WTC11 (cell line): ENCODE measurements at regions not wholly inside any gene's neighbourhood (a gene's known extent, or its start where the extent isn't known, plus 50 kb on each side); places are given as distances from the start of the nearest gene placed in this dataset.

Source experiments
- ATAC-seq: fragments of 200-7000 bp; cut with Tn5 transposase; 2 replicates; pipeline ENCODE4 v1.10.0; 2021; ENCODE audit warnings: mild to moderate bottlenecking, moderate library complexity
- CTCF ChIA-PET: fragments of 300-600 bp; sonication (Branson Sonifier 250); formaldehyde crosslinking; loops from one replicate; lab custom pipeline; 2021; ENCODE audit warnings: antibody characterized with exemption; lab: Charles Lee
- POLR2A ChIA-PET: fragments of 350-600 bp; sonication (Branson Sonifier 250); formaldehyde crosslinking; loops from one replicate; lab custom pipeline; 2021; ENCODE audit warnings: antibody characterized with exemption; lab: Charles Lee
- DNase-seq: peaks from one replicate; pipeline ENCODE4 v3.0.0; 2021; ENCODE audit warnings: low spot score
- H3K27ac Mint-ChIP-seq: 2 replicates; pipeline ENCODE4 v1.8.0; 2021; ENCODE audit warnings: mixed read lengths
- H3K27me3 Mint-ChIP-seq: 2 replicates; pipeline ENCODE4 v1.8.0; 2021; ENCODE audit warnings: low read depth, mild to moderate bottlenecking, moderate library complexity, mixed read lengths
- H3K36me3 Mint-ChIP-seq: 2 replicates; pipeline ENCODE4 v1.8.0; 2021; ENCODE audit warnings: mixed read lengths
- H3K4me1 Mint-ChIP-seq: 2 replicates; pipeline ENCODE4 v1.8.0; 2022; ENCODE audit warnings: mixed read lengths
- H3K4me3 Mint-ChIP-seq: 2 replicates; pipeline ENCODE4 v1.8.0; 2021; ENCODE audit warnings: mild to moderate bottlenecking, moderate library complexity, mixed read lengths
- H3K9me3 Mint-ChIP-seq: 2 replicates; pipeline ENCODE4 v1.8.0; 2021; ENCODE audit warnings: mixed read lengths
- ATF3 ChIP-seq: sonication (generic); formaldehyde crosslinking; conservative IDR thresholded peaks from 2 replicates; pipeline ENCODE4 v1.8.1; 2022; ENCODE audit warnings: mild to moderate bottlenecking, missing genetic modification reagents
- CREM ChIP-seq: sonication (generic); formaldehyde crosslinking; IDR thresholded peaks from 2 replicates; pipeline ENCODE4 v1.8.1; 2022; ENCODE audit warnings: mild to moderate bottlenecking, missing genetic modification reagents, moderate library complexity
- ELF4 ChIP-seq: sonication (generic); formaldehyde crosslinking; IDR thresholded peaks from 2 replicates; pipeline ENCODE4 v1.8.1; 2022; ENCODE audit warnings: low read depth, mild to moderate bottlenecking, moderate library complexity, missing genetic modification reagents
- ETV6 ChIP-seq: sonication (generic); formaldehyde crosslinking; IDR thresholded peaks from 2 replicates; pipeline ENCODE4 v1.8.1; 2022; ENCODE audit warnings: mild to moderate bottlenecking, missing genetic modification reagents
- FOXP4 ChIP-seq: sonication (generic); formaldehyde crosslinking; IDR thresholded peaks from 2 replicates; pipeline ENCODE4 v1.8.0; 2022; ENCODE audit warnings: mild to moderate bottlenecking, missing genetic modification reagents
- GRHL2 ChIP-seq: fragments of 250-450 bp; sonication (Bioruptor Pico); IDR thresholded peaks from 2 replicates; pipeline ENCODE4 v1.8.0; 2022; ENCODE audit warnings: mild to moderate bottlenecking, moderate library complexity; ENCODE audit not compliant: insufficient replicate concordance, severe bottlenecking
- HMGXB4 ChIP-seq: sonication (generic); formaldehyde crosslinking; IDR thresholded peaks from 2 replicates; pipeline ENCODE4 v1.8.1; 2023; ENCODE audit warnings: mild to moderate bottlenecking, moderate library complexity, missing genetic modification reagents
- MYBL2 ChIP-seq: sonication (generic); formaldehyde crosslinking; IDR thresholded peaks from 2 replicates; pipeline ENCODE4 v1.8.1; 2023; ENCODE audit warnings: mild to moderate bottlenecking, moderate library complexity, missing genetic modification reagents
- OVOL2 ChIP-seq: fragments of 250-450 bp; sonication (Bioruptor Pico); IDR thresholded peaks from 2 replicates; pipeline ENCODE4 v1.9.0; 2021; ENCODE audit warnings: mild to moderate bottlenecking, borderline replicate concordance
- RELA ChIP-seq: sonication (generic); formaldehyde crosslinking; IDR thresholded peaks from 2 replicates; pipeline ENCODE4 v1.8.1; 2022; ENCODE audit warnings: missing genetic modification reagents, mild to moderate bottlenecking, borderline replicate concordance
- SMAD3 ChIP-seq: sonication (generic); formaldehyde crosslinking; IDR thresholded peaks from 2 replicates; pipeline ENCODE4 v1.8.0; 2022; ENCODE audit warnings: missing genetic modification reagents, mild to moderate bottlenecking, borderline replicate concordance
- SMAD4 ChIP-seq: sonication (generic); formaldehyde crosslinking; IDR thresholded peaks from 2 replicates; pipeline ENCODE4 v1.8.0; 2022; ENCODE audit warnings: mild to moderate bottlenecking, missing genetic modification reagents
- SP1 ChIP-seq: sonication (generic); formaldehyde crosslinking; conservative IDR thresholded peaks from 2 replicates; pipeline ENCODE4 v1.8.1; 2022; ENCODE audit warnings: missing genetic modification reagents
- STAT6 ChIP-seq: sonication (generic); formaldehyde crosslinking; conservative IDR thresholded peaks from 2 replicates; pipeline ENCODE4 v1.8.1; 2023; ENCODE audit warnings: mild to moderate bottlenecking, low read depth, missing genetic modification reagents, moderate library complexity
- USF1 ChIP-seq: sonication (generic); formaldehyde crosslinking; IDR thresholded peaks from 2 replicates; pipeline ENCODE4 v1.8.0; 2022; ENCODE audit warnings: mild to moderate bottlenecking, missing genetic modification reagents
- USF2 ChIP-seq: sonication (generic); formaldehyde crosslinking; IDR thresholded peaks from 2 replicates; pipeline ENCODE4 v1.8.1; 2023; ENCODE audit warnings: mild to moderate bottlenecking, missing genetic modification reagents, moderate library complexity
- ZNF232 ChIP-seq: sonication (generic); formaldehyde crosslinking; IDR thresholded peaks from 2 replicates; pipeline ENCODE4 v1.8.0; 2022; ENCODE audit warnings: mild to moderate bottlenecking, missing genetic modification reagents
- ZNF396 ChIP-seq: fragments of 250-450 bp; sonication (Bioruptor Pico); IDR thresholded peaks from 2 replicates; pipeline ENCODE4 v1.8.0; 2021; ENCODE audit warnings: mild to moderate bottlenecking, moderate library complexity, borderline replicate concordance
- ZNF512 ChIP-seq: sonication (generic); formaldehyde crosslinking; IDR thresholded peaks from 2 replicates; pipeline ENCODE4 v1.8.1; 2022; ENCODE audit warnings: missing genetic modification reagents, borderline replicate concordance
- ZNF671 ChIP-seq: fragments of 250-450 bp; sonication (Bioruptor Pico); IDR thresholded peaks from 2 replicates; pipeline ENCODE4 v1.8.0; 2021; ENCODE audit warnings: mild to moderate bottlenecking

- TF ChIP-seq OVOL2 (CRISPR knock-in tag) (no peak), ZNF232 (CRISPR knock-in tag) (no peak)
These were observed 62.8 kb downstream of the BOD1L2 start (continued) for GRCh38 chr18:57209713-57210106.

- Mint-ChIP-seq H3K27ac (no peak overlapping the region), H3K9me3 (peaks cover 14% of the 10 kb centered on the region), H3K4me3 (peak overlapping the region; percentile 46), H3K27me3 (peaks cover 12% of the 10 kb centered on the region), H3K36me3 (peaks cover 3% of the 10 kb centered on the region; the same call in 1 of the 2 replicates), H3K4me1 (peaks cover 54% of the 10 kb centered on the region)
- CTCF ChIA-PET: no interaction called here
- no peak for TF ChIP-seq FOXP4 (CRISPR knock-in tag)
- no peak for TF ChIP-seq ATF3 (CRISPR knock-in tag)
- no peak for TF ChIP-seq STAT6 (CRISPR knock-in tag)
- no peak for TF ChIP-seq SP1 (CRISPR knock-in tag)
- no peak for TF ChIP-seq GRHL2
- TF ChIP-seq USF2 (CRISPR knock-in tag): no peak
- DNase-seq: peak; percentile 52
- POLR2A ChIA-PET: no interaction called here
- ATAC-seq: peak; percentile 91
These were observed 63.3 kb downstream of the BOD1L2 start for GRCh38 chr18:57210107-57210715.

GRCh38 chr18:57210716-57211411, 64.0 kb downstream of the BOD1L2 start:
- CTCF ChIA-PET: no interaction called here
- Mint-ChIP-seq H3K36me3 (peaks cover 3% of the 10 kb centered on the region; the same call in 1 of the 2 replicates), H3K27me3 (peaks cover 12% of the 10 kb centered on the region), H3K9me3 (peaks cover 12% of the 10 kb centered on the region), H3K4me3 (no peak overlapping the region), H3K27ac (no peak overlapping the region), H3K4me1 (peaks cover 54% of the 10 kb centered on the region)
- POLR2A ChIA-PET: no interaction called here
- DNase-seq (no peak), ATAC-seq (no peak; the same call in 1 of the 2 replicates)
- TF ChIP-seq FOXP4 (CRISPR knock-in tag) (no peak), ZNF512 (CRISPR knock-in tag) (no peak), ZNF396 (CRISPR knock-in tag) (no peak), RELA (no peak), HMGXB4 (CRISPR knock-in tag) (no peak), ZNF671 (CRISPR knock-in tag) (no peak), USF1 (no peak), ETV6 (CRISPR knock-in tag) (no peak), CREM (CRISPR knock-in tag) (no peak), MYBL2 (CRISPR knock-in tag) (no peak), ELF4 (CRISPR knock-in tag) (no peak), SMAD3 (CRISPR knock-in tag) (no peak), SMAD4 (CRISPR knock-in tag) (no peak)
